Neural progenitor cell (in vitro differentiated cells): ENCODE measurements at regions not wholly inside any gene's neighbourhood (a gene's known extent, or its start where the extent isn't known, plus 50 kb on each side); places are given as distances from the start of the nearest gene placed in this dataset.
"Not testable (repeated sequence)": the region's sequence is repeated elsewhere in the genome, so short reads cannot be mapped to it uniquely, and the experiment has no call there.

ENCODE experiments used
- DNase-seq: peaks from one replicate; pipeline ENCODE4 v3.0.0-alpha.2; 2016; ENCODE audit warnings: low spot score
- H2AFZ ChIP-seq: fragments of 200-600 bp; sonication (generic); replicated peaks from 2 replicates; pipeline ENCODE4 v1.6.1; 2016; ENCODE audit warnings: antibody characterized with exemption
- H3F3A ChIP-seq: fragments of 200-600 bp; sonication (generic); 2 replicates; pipeline ENCODE4 v1.6.1; 2016; ENCODE audit warnings: antibody characterized with exemption, low read depth
- H3K27ac ChIP-seq: fragments of 200-600 bp; sonication (generic); 2 replicates; pipeline ENCODE4 v1.5.1; 2016; ENCODE audit warnings: mild to moderate bottlenecking
- H3K27me3 ChIP-seq: fragments of 200-600 bp; sonication (generic); 2 replicates; pipeline ENCODE4 v1.6.1; 2016; ENCODE audit warnings: mild to moderate bottlenecking, moderate library complexity
- H3K36me3 ChIP-seq: fragments of 200-600 bp; sonication (generic); 2 replicates; pipeline ENCODE4 v1.5.1; 2016
- H3K4me1 ChIP-seq: fragments of 200-600 bp; sonication (generic); 2 replicates; pipeline ENCODE4 v1.6.1; 2016; ENCODE audit warnings: mixed run types
- H3K4me2 ChIP-seq: fragments of 200-600 bp; sonication (generic); 2 replicates; pipeline ENCODE4 v1.6.1; 2016
- H3K4me3 ChIP-seq: fragments of 200-600 bp; sonication (generic); 2 replicates; pipeline ENCODE4 v1.5.1; 2016
- H3K79me2 ChIP-seq: fragments of 200-600 bp; sonication (generic); 2 replicates; pipeline ENCODE4 v1.6.1; 2016; ENCODE audit warnings: low read depth
- H3K9ac ChIP-seq: fragments of 200-600 bp; sonication (generic); 2 replicates; pipeline ENCODE4 v1.6.1; 2016
- H3K9me3 ChIP-seq: fragments of 200-600 bp; sonication (generic); 2 replicates; pipeline ENCODE4 v1.5.1; 2016; ENCODE audit warnings: low read depth
- H4K20me1 ChIP-seq: fragments of 200-600 bp; sonication (generic); 2 replicates; pipeline ENCODE4 v1.6.1; 2016; ENCODE audit warnings: low read depth
- H3K27ac Mint-ChIP-seq: 3 replicates; pipeline ENCODE4 v1.8.0; 2021; ENCODE audit warnings: mixed read lengths
- H3K27me3 Mint-ChIP-seq: 2 replicates; pipeline ENCODE4 v1.8.0; 2022; ENCODE audit warnings: low read depth, mild to moderate bottlenecking, inconsistent platforms, moderate library complexity, mixed read lengths; ENCODE audit not compliant: insufficient read depth
- H3K36me3 Mint-ChIP-seq: 3 replicates; pipeline ENCODE4 v1.8.0; 2021; ENCODE audit warnings: mixed read lengths
- H3K4me1 Mint-ChIP-seq: 3 replicates; pipeline ENCODE4 v1.8.0; 2021; ENCODE audit warnings: mixed read lengths
- H3K4me3 Mint-ChIP-seq: 3 replicates; pipeline ENCODE4 v1.8.0; 2021; ENCODE audit warnings: mild to moderate bottlenecking, moderate library complexity, mixed read lengths
- H3K9me3 Mint-ChIP-seq: 3 replicates; pipeline ENCODE4 v1.8.0; 2020; ENCODE audit warnings: mixed read lengths

GRCh38 chr1:149157409-149157808, 54.1 kb upstream of the NBPF9 start:
- H3K4me1 ChIP-seq, H3K9me3 Mint-ChIP-seq, H2AFZ ChIP-seq, H3K9ac ChIP-seq, H3K27ac ChIP-seq, H3K79me2 ChIP-seq, H3K27me3 Mint-ChIP-seq, H3F3A ChIP-seq, H4K20me1 ChIP-seq, H3K27ac Mint-ChIP-seq, H3K36me3 Mint-ChIP-seq, H3K27me3 ChIP-seq, H3K36me3 ChIP-seq, DNase-seq, H3K4me3 Mint-ChIP-seq, H3K9me3 ChIP-seq, H3K4me3 ChIP-seq, H3K4me2 ChIP-seq, H3K4me1 Mint-ChIP-seq: not testable (repeated sequence)

GRCh38 chr1:149158308-149158707, 55.0 kb upstream of the NBPF9 start:
- H3K4me1 Mint-ChIP-seq = not testable (repeated sequence)

GRCh38 chr1:149163063-149163444, 59.7 kb upstream of the NBPF9 start:
- H3K4me3 Mint-ChIP-seq, H3K27ac Mint-ChIP-seq, H3F3A ChIP-seq, H3K27me3 ChIP-seq, H2AFZ ChIP-seq, H3K4me1 ChIP-seq, H3K4me1 Mint-ChIP-seq, H3K9me3 Mint-ChIP-seq, H3K9me3 ChIP-seq, H3K36me3 ChIP-seq, H3K4me3 ChIP-seq, H3K79me2 ChIP-seq, H3K27me3 Mint-ChIP-seq, H3K27ac ChIP-seq, H3K9ac ChIP-seq, H3K36me3 Mint-ChIP-seq, H4K20me1 ChIP-seq, H3K4me2 ChIP-seq, DNase-seq: not testable (repeated sequence)

More at GRCh38 chr1:149158308-149158707, 55.0 kb upstream of the NBPF9 start:
- H3K4me1 ChIP-seq, H3K27ac ChIP-seq, H2AFZ ChIP-seq, DNase-seq, H3K36me3 Mint-ChIP-seq, H3K27me3 Mint-ChIP-seq, H3K27me3 ChIP-seq, H3K9me3 Mint-ChIP-seq, H3K4me2 ChIP-seq, H3F3A ChIP-seq, H3K27ac Mint-ChIP-seq, H3K79me2 ChIP-seq, H3K36me3 ChIP-seq, H3K4me3 Mint-ChIP-seq, H3K9ac ChIP-seq, H3K9me3 ChIP-seq, H3K4me3 ChIP-seq, H4K20me1 ChIP-seq: not testable (repeated sequence)

- H3K4me3 Mint-ChIP-seq = peak overlapping the region; percentile 53
- H2AFZ ChIP-seq, H3K36me3 ChIP-seq, H3K79me2 ChIP-seq, H3K9me3 Mint-ChIP-seq, H3F3A ChIP-seq, H3K27ac ChIP-seq, H3K36me3 Mint-ChIP-seq, H3K9ac ChIP-seq, H3K4me1 Mint-ChIP-seq, H3K4me1 ChIP-seq, DNase-seq, H4K20me1 ChIP-seq, H3K27me3 ChIP-seq, H3K27ac Mint-ChIP-seq, H3K9me3 ChIP-seq, H3K27me3 Mint-ChIP-seq: not testable (repeated sequence)
- Histone ChIP-seq H3K4me2 (peak overlapping the region; percentile 54), H3K4me3 (peak overlapping the region; percentile 29)
These were observed 71.4 kb upstream of the NBPF9 start for GRCh38 chr1:149174765-149175164.

GRCh38 chr1:149175812-149176211, 72.5 kb upstream of the NBPF9 start:
- not testable (repeated sequence) for H2AFZ ChIP-seq, H3K4me1 ChIP-seq, H3K27me3 Mint-ChIP-seq, H3K27me3 ChIP-seq, H3K36me3 Mint-ChIP-seq, H3K79me2 ChIP-seq, DNase-seq, H3K9ac ChIP-seq, H3F3A ChIP-seq, H3K9me3 ChIP-seq, H3K9me3 Mint-ChIP-seq, H4K20me1 ChIP-seq, H3K27ac ChIP-seq, H3K36me3 ChIP-seq, H3K27ac Mint-ChIP-seq, H3K4me1 Mint-ChIP-seq
- H3K4me2 ChIP-seq = peak overlapping the region; percentile 77
- peak overlapping the region; percentile 83 for H3K4me3 Mint-ChIP-seq
- H3K4me3 ChIP-seq = peak overlapping the region; percentile 54

- Histone ChIP-seq H3K4me2 (peak overlapping the region; percentile 56), H3K4me3 (peak overlapping the region; percentile 54)
- H3K4me1 ChIP-seq, H3K4me1 Mint-ChIP-seq, H3K27ac Mint-ChIP-seq, H3K36me3 ChIP-seq, H3K79me2 ChIP-seq, H4K20me1 ChIP-seq, H3K9ac ChIP-seq, H3K27ac ChIP-seq, H2AFZ ChIP-seq, H3K36me3 Mint-ChIP-seq, H3K9me3 ChIP-seq, H3K9me3 Mint-ChIP-seq, H3K27me3 Mint-ChIP-seq, H3K27me3 ChIP-seq, H3F3A ChIP-seq: not testable (repeated sequence)
- peak overlapping the region; percentile 84 for H3K4me3 Mint-ChIP-seq
- DNase-seq = peak; percentile 42
These were observed 73.3 kb upstream of the NBPF9 start for GRCh38 chr1:149176453-149177316.

- H3K4me1 Mint-ChIP-seq, H3K4me1 ChIP-seq, H3K27me3 ChIP-seq, H3K9me3 Mint-ChIP-seq, H3K36me3 ChIP-seq, H3K4me3 Mint-ChIP-seq, H3K4me2 ChIP-seq, H3F3A ChIP-seq, H3K36me3 Mint-ChIP-seq, H3K4me3 ChIP-seq, H3K27me3 Mint-ChIP-seq, H3K9me3 ChIP-seq, H3K27ac ChIP-seq, H4K20me1 ChIP-seq, H3K79me2 ChIP-seq, H3K27ac Mint-ChIP-seq, DNase-seq, H3K9ac ChIP-seq, H2AFZ ChIP-seq: not testable (repeated sequence)
These were observed 87.4 kb upstream of the NBPF9 start for GRCh38 chr1:149190742-149191141.

GRCh38 chr1:149196651-149197050, 93.3 kb upstream of the NBPF9 start:
- H3K9me3 Mint-ChIP-seq, H3K79me2 ChIP-seq, H3K36me3 ChIP-seq, H3K9me3 ChIP-seq, H3K4me1 Mint-ChIP-seq, H3K27ac ChIP-seq, H3K4me3 ChIP-seq, H3K27me3 ChIP-seq, H3K4me1 ChIP-seq, H3K27ac Mint-ChIP-seq, H4K20me1 ChIP-seq, H3K4me3 Mint-ChIP-seq, H3K9ac ChIP-seq, H3K4me2 ChIP-seq, H3F3A ChIP-seq, DNase-seq, H2AFZ ChIP-seq, H3K36me3 Mint-ChIP-seq, H3K27me3 Mint-ChIP-seq: not testable (repeated sequence)
